Panc1 (cell line): ENCODE measurements at regions not wholly inside any gene's neighbourhood (a gene's known extent, or its start where the extent isn't known, plus 50 kb on each side); places are given as distances from the start of the nearest gene placed in this dataset.

Source experiments
- ATAC-seq: fragments of 200-7000 bp; cut with Tn5 transposase; 2 replicates; pipeline ENCODE4 v1.9.1; 2020; ENCODE audit warnings: mild to moderate bottlenecking, moderate library complexity
- BruUV-seq: library from RNA; stranded (reverse); fragments of 400-500 nt; replicated peaks from 2 replicates; lab custom pipeline; 2021; lab: Mats Ljungman, UMichigan
- CTCF ChIA-PET: fragments of 300-600 bp; sonication (Branson Sonifier 250); formaldehyde crosslinking; loops from one replicate; lab custom pipeline; 2022; ENCODE audit warnings: antibody characterized with exemption; lab: Charles Lee
- POLR2A ChIA-PET: fragments of 300-600 bp; sonication (Branson Sonifier 250); formaldehyde crosslinking; loops from one replicate; lab custom pipeline; 2022; ENCODE audit warnings: antibody characterized with exemption; lab: Charles Lee
- DNase-seq: peaks from one replicate; pipeline ENCODE4 v3.0.0-alpha.2; 2010; ENCODE audit warnings: low read depth, low spot score
- H3K27ac ChIP-seq: 2 replicates; pipeline ENCODE4 v1.5.1; 2011; ENCODE audit warnings: mild to moderate bottlenecking, low read length, inconsistent platforms
- H3K27me3 ChIP-seq: fragments of 200-500 bp; sonication (Bioruptor generic); 2 replicates; pipeline ENCODE4 v1.6.0; 2014; ENCODE audit warnings: low read length, inconsistent platforms; ENCODE audit not compliant: control insufficient read depth, insufficient read depth
- H3K36me3 ChIP-seq: fragments of 200-500 bp; sonication (Bioruptor generic); 2 replicates; pipeline ENCODE4 v1.5.1; 2014; ENCODE audit warnings: inconsistent platforms, mild to moderate bottlenecking, low read length, moderate library complexity; ENCODE audit not compliant: control insufficient read depth, insufficient read depth
- H3K4me1 ChIP-seq: 2 replicates; pipeline ENCODE4 v1.5.1; 2011; ENCODE audit warnings: inconsistent platforms, mild to moderate bottlenecking, low read length, moderate library complexity; ENCODE audit not compliant: control insufficient read depth, insufficient read depth
- H3K4me3 ChIP-seq, 2 experiments: 2 replicates each; pipeline ENCODE4 v1.5.1; 2011 to 2012; ENCODE audit warnings: low read depth in 2 of 2, low read length in 2 of 2, mild to moderate bottlenecking in 2 of 2, inconsistent platforms in 1 of 2, moderate library complexity in 1 of 2
- H3K9me3 ChIP-seq: fragments of 200-500 bp; sonication (Bioruptor generic); 2 replicates; pipeline ENCODE4 v1.5.1; 2014; ENCODE audit warnings: low read depth, mild to moderate bottlenecking, inconsistent platforms, low read length, moderate library complexity; ENCODE audit not compliant: control insufficient read depth, insufficient read depth
- POLR2AphosphoS5 ChIP-seq: IDR thresholded peaks from 2 replicates; pipeline ENCODE4 v1.6.1; 2012; ENCODE audit warnings: mild to moderate bottlenecking, low read depth, low read length, moderate library complexity
- SIN3A ChIP-seq: IDR thresholded peaks from 2 replicates; pipeline ENCODE4 v1.6.1; 2012; ENCODE audit warnings: low read depth, mild to moderate bottlenecking, low read length, moderate library complexity, borderline replicate concordance; ENCODE audit not compliant: insufficient read depth
- TCF7L2 ChIP-seq: IDR thresholded peaks from 2 replicates; pipeline ENCODE4 v1.6.1; 2011; ENCODE audit warnings: mild to moderate bottlenecking, low read depth, low read length, inconsistent platforms
- in situ Hi-C: cut with HindIII; loops from 2 replicates; pipeline ENCODE4 v1.10.0; 2016; ENCODE audit warnings: low sequenced_read_pairs, low pct_unique_long_range_greater_than_20kb
- intact Hi-C: fragments of 100-400 bp; cut with micrococcal nuclease; formaldehyde crosslinking; loops from one replicate; pipeline ENCODE4 v1.10.0; 2022; ENCODE audit not compliant: unreplicated experiment
- TF ChIP-seq, protein P1 (sequence below): fragments of 450-650 bp; IDR thresholded peaks from 2 replicates; pipeline ENCODE4 v1.5.1; 2017; ENCODE audit warnings: mild to moderate bottlenecking
- TF ChIP-seq, protein P2 (sequence below), 2 experiments: IDR thresholded peaks; 2 replicates each; pipeline ENCODE4 v1.6.1; 2011 to 2012; ENCODE audit warnings: low read depth in 2 of 2, control low read depth in 1 of 2, low read length in 1 of 2, mild to moderate bottlenecking in 1 of 2, moderate library complexity in 1 of 2; ENCODE audit not compliant: insufficient read depth in 1 of 2

DNA sequence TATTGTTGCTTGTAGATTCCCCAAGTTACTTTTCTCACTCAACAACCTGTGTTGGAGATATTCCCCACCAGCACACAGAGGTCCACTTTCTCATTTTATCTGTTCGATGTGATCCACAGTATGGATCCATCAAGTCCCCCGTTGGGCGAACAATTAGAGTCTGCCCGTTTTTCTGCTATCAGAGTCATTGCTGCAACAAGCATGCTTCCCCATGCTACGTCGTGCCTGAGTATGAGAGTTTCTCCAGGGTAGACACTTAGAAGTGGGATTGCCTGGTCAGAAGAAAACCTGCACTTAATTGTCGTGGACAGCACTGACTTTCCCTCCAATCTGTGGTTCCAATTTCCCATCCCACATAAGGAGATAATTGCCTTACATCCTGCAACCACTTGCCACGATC is 62.7 kb upstream of the SHOX start:
- no peak for ATAC-seq
- ChIA-PET CTCF (no interaction called here), POLR2A (no interaction called here)
- TF ChIP-seq TCF7L2 (no peak), SIN3A (no peak), POLR2AphosphoS5 (no peak)
- TF ChIP-seq, protein P1, sequence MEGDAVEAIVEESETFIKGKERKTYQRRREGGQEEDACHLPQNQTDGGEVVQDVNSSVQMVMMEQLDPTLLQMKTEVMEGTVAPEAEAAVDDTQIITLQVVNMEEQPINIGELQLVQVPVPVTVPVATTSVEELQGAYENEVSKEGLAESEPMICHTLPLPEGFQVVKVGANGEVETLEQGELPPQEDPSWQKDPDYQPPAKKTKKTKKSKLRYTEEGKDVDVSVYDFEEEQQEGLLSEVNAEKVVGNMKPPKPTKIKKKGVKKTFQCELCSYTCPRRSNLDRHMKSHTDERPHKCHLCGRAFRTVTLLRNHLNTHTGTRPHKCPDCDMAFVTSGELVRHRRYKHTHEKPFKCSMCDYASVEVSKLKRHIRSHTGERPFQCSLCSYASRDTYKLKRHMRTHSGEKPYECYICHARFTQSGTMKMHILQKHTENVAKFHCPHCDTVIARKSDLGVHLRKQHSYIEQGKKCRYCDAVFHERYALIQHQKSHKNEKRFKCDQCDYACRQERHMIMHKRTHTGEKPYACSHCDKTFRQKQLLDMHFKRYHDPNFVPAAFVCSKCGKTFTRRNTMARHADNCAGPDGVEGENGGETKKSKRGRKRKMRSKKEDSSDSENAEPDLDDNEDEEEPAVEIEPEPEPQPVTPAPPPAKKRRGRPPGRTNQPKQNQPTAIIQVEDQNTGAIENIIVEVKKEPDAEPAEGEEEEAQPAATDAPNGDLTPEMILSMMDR: no peak
- TF ChIP-seq, protein P2, sequence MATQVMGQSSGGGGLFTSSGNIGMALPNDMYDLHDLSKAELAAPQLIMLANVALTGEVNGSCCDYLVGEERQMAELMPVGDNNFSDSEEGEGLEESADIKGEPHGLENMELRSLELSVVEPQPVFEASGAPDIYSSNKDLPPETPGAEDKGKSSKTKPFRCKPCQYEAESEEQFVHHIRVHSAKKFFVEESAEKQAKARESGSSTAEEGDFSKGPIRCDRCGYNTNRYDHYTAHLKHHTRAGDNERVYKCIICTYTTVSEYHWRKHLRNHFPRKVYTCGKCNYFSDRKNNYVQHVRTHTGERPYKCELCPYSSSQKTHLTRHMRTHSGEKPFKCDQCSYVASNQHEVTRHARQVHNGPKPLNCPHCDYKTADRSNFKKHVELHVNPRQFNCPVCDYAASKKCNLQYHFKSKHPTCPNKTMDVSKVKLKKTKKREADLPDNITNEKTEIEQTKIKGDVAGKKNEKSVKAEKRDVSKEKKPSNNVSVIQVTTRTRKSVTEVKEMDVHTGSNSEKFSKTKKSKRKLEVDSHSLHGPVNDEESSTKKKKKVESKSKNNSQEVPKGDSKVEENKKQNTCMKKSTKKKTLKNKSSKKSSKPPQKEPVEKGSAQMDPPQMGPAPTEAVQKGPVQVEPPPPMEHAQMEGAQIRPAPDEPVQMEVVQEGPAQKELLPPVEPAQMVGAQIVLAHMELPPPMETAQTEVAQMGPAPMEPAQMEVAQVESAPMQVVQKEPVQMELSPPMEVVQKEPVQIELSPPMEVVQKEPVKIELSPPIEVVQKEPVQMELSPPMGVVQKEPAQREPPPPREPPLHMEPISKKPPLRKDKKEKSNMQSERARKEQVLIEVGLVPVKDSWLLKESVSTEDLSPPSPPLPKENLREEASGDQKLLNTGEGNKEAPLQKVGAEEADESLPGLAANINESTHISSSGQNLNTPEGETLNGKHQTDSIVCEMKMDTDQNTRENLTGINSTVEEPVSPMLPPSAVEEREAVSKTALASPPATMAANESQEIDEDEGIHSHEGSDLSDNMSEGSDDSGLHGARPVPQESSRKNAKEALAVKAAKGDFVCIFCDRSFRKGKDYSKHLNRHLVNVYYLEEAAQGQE (IDR thresholded peaks at IDR 0.05; ENCODE audit: insufficient read depth in 1 of 2, low read depth in 2 of 2, low read length in 1 of 2): no peak
- in situ Hi-C loops (no loop called here), intact Hi-C loops (no loop called here)
- no peak overlapping the region for H3K27ac ChIP-seq
- BruUV-seq: no TSS peak
- H3K27me3 ChIP-seq: no peaks in the 10 kb centered on the region
- H3K4me3 ChIP-seq: no peak overlapping the region
- H3K36me3 ChIP-seq: no peaks in the 10 kb centered on the region
- H3K9me3 ChIP-seq: no peaks in the 10 kb centered on the region
- H3K4me1 ChIP-seq: no peaks in the 10 kb centered on the region
- no peak for DNase-seq

DNA sequence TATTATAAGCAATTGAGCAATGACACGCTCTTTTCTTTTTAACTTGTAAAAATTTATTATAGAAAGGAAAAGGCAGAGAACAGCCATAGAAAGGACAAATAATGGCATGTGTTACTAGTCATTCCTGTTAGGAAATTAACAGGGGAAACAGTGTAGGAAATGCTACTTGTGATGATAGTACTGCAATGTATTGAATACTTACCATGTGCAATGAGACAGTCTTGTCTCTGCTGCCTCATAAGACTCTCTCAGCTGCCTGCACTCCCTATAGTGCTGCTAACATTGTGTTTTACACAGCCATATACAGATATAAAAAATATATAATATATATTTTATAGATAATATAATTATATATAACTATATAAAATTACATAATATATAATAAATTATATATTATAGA is 62.3 kb upstream of the SHOX start:
- in situ Hi-C loops: no loop called here
- POLR2A ChIA-PET: no interaction called here

More for the DNA sequence above, 62.3 kb upstream of the SHOX start:
- Histone ChIP-seq H3K4me1 (no peaks in the 10 kb centered on the region), H3K27ac (no peak overlapping the region), H3K36me3 (no peaks in the 10 kb centered on the region), H3K9me3 (no peaks in the 10 kb centered on the region), H3K4me3 (no peak overlapping the region), H3K27me3 (no peaks in the 10 kb centered on the region)
- ATAC-seq (no peak), DNase-seq (no peak)
- intact Hi-C loops: no loop called here
- TF ChIP-seq SIN3A (no peak), POLR2AphosphoS5 (no peak), TCF7L2 (no peak)
- TF ChIP-seq, protein P1: no peak
- CTCF ChIA-PET: no interaction called here
- BruUV-seq: no TSS peak
